Body of pancreas (tissue), 4 donors: ENCODE measurements at regions not wholly inside any gene's neighbourhood (a gene's known extent, or its start where the extent isn't known, plus 50 kb on each side); places are given as distances from the start of the nearest gene placed in this dataset.

ENCODE experiments used
- ATAC-seq: fragments of 150-250 bp; one replicate; pipeline ENCODE4 v1.9.1; 2016
- DNase-seq, 4 donors: peaks; one replicate each; pipeline ENCODE4 v3.0.0-alpha.2; 2019
- H3K27ac ChIP-seq, 4 donors: fragments of 200-600 bp; sonication (generic); 1 replicate in 3 of 4; 2 replicates in 1 of 4; pipeline versions ENCODE4 v1.5.1 to v1.6.1; 2016 to 2019; ENCODE audit warnings: mild to moderate bottlenecking in 1 of 4, mixed read lengths in 1 of 4, moderate library complexity in 1 of 4
- H3K27me3 ChIP-seq, 2 donors: fragments of 200-600 bp; sonication (generic); one replicate each; pipeline ENCODE4 v1.6.0; 2016; ENCODE audit warnings: mild to moderate bottlenecking in 1 of 2
- H3K36me3 ChIP-seq, 2 donors: fragments of 200-600 bp; sonication (generic); replicated peaks in 1 of 2; 2 replicates each; pipeline ENCODE4 v1.5.1; 2016; ENCODE audit warnings: low read depth in 2 of 2; ENCODE audit not compliant: insufficient read depth in 1 of 2
- H3K4me1 ChIP-seq: fragments of 200-600 bp; sonication (generic); one replicate; pipeline ENCODE4 v1.6.0; 2016
- H3K4me3 ChIP-seq, 2 donors: fragments of 200-600 bp; sonication (generic); 1 replicate in 1 of 2; 2 replicates in 1 of 2; pipeline ENCODE4 v1.5.1; 2016 to 2019
- H3K9me3 ChIP-seq, 3 donors: fragments of 200-600 bp; sonication (generic); 1 replicate in 2 of 3; 2 replicates in 1 of 3; pipeline ENCODE4 v1.5.1; 2016
- CTCF ChIP-seq, 7 experiments: fragments of 450-650 bp in 4 of 7; fragments of 200-600 bp in 3 of 7; sonication (generic) in 3 of 7; IDR thresholded peaks; one replicate each; pipeline ENCODE4 v1.5.1; 2016 to 2019; ENCODE audit warnings: antibody characterized with exemption in 7 of 7
- POLR2A ChIP-seq, 3 donors: fragments of 450-650 bp; IDR thresholded peaks; one replicate each; pipeline ENCODE4 v1.6.1; 2016; ENCODE audit warnings: antibody characterized with exemption in 3 of 3, mild to moderate bottlenecking in 2 of 3
- WGBS, 2 donors: methylation state at CpG; one replicate each; pipeline ENCODE4 v1.1.5; 2017; 5-methylcytosine and 5-hydroxymethylcytosine counted together
- intact Hi-C: fragments of 100-400 bp; cut with DNase I; formaldehyde crosslinking; loops from one replicate; pipeline ENCODE4 v1.15.1; 2023

- H3K4me1 ChIP-seq = no peaks in the 10 kb centered on the region
- 66 to 68% methylated on average over 3 of the region's 3 CpGs for WGBS, 2 donors
- H3K27me3 ChIP-seq = peaks cover 0 to 3% of the 10 kb centered on the region in 2 donors
- H3K27ac ChIP-seq = no peak overlapping the region
- no peak overlapping the region for H3K4me3 ChIP-seq
- no peaks in the 10 kb centered on the region for H3K9me3 ChIP-seq
- no peak for ATAC-seq
- DNase-seq = no peak
- intact Hi-C loops = no loop called here
- TF ChIP-seq CTCF (IDR thresholded peaks at IDR 0.05) (no peak), POLR2A (IDR thresholded peaks at IDR 0.05) (no peak)
- no peaks in the 10 kb centered on the region for H3K36me3 ChIP-seq
Measured at GRCh38 chr9:1115370-1115769, 65.2 kb downstream of the DMRT2 start.

GRCh38 chr9:1117439-1117838 is 67.3 kb downstream of the DMRT2 start:
- TF ChIP-seq CTCF (IDR thresholded peaks at IDR 0.05) (no peak), POLR2A (IDR thresholded peaks at IDR 0.05) (no peak)
- 81 to 93% methylated on average over 1 of the region's 1 CpG for WGBS, 2 donors
- no peaks in the 10 kb centered on the region for H3K4me1 ChIP-seq
- DNase-seq (no peak), ATAC-seq (no peak)
- H3K27ac ChIP-seq = no peak overlapping the region
- H3K36me3 ChIP-seq = no peaks in the 10 kb centered on the region
- intact Hi-C loops = no loop called here
- no peaks in the 10 kb centered on the region for H3K9me3 ChIP-seq
- no peak overlapping the region for H3K4me3 ChIP-seq
- H3K27me3 ChIP-seq = no peaks in the 10 kb centered on the region

- Histone ChIP-seq H3K27me3 (no peaks in the 10 kb centered on the region), H3K4me3 (no peak overlapping the region), H3K36me3 (no peaks in the 10 kb centered on the region), H3K9me3 (no peaks in the 10 kb centered on the region), H3K4me1 (no peaks in the 10 kb centered on the region), H3K27ac (no peak overlapping the region)
- no peak for ATAC-seq
- 39 to 47% methylated on average over 6 of the region's 6 CpGs for WGBS, 2 donors
- no peak for DNase-seq
- intact Hi-C loops = no loop called here
- TF ChIP-seq POLR2A (IDR thresholded peaks at IDR 0.05) (no peak), CTCF (IDR thresholded peaks at IDR 0.05) (no peak)
Measured at GRCh38 chr9:1120500-1121165, 70.5 kb downstream of the DMRT2 start.

GRCh38 chr9:1125741-1126140 is 75.6 kb downstream of the DMRT2 start:
- H3K9me3 ChIP-seq = no peaks in the 10 kb centered on the region
- no peak overlapping the region for H3K4me3 ChIP-seq
- no peak for TF ChIP-seq CTCF (IDR thresholded peaks at IDR 0.05)
- TF ChIP-seq POLR2A (IDR thresholded peaks at IDR 0.05) = no peak
- intact Hi-C loops = no loop called here
- no peak overlapping the region for H3K27ac ChIP-seq
- no peaks in the 10 kb centered on the region for H3K36me3 ChIP-seq
- no peaks in the 10 kb centered on the region for H3K27me3 ChIP-seq
- 39 to 42% methylated on average over 2 of the region's 2 CpGs for WGBS, 2 donors
- ATAC-seq = no peak
- DNase-seq = no peak
- H3K4me1 ChIP-seq = no peaks in the 10 kb centered on the region

GRCh38 chr9:1128046-1128445 is 77.9 kb downstream of the DMRT2 start:
- ATAC-seq (no peak), DNase-seq (no peak)
- Histone ChIP-seq H3K4me3 (no peak overlapping the region), H3K27me3 (no peaks in the 10 kb centered on the region), H3K27ac (no peak overlapping the region), H3K9me3 (no peaks in the 10 kb centered on the region), H3K36me3 (no peaks in the 10 kb centered on the region), H3K4me1 (no peaks in the 10 kb centered on the region)
- 65 to 85% methylated on average over 1 of the region's 1 CpG for WGBS, 2 donors
- no peak for TF ChIP-seq POLR2A (IDR thresholded peaks at IDR 0.05)
- TF ChIP-seq CTCF (IDR thresholded peaks at IDR 0.05) = no peak
- intact Hi-C loops = no loop called here
